Fibroblast of lung (primary cell): ENCODE measurements at regions not wholly inside any gene's neighbourhood (a gene's known extent, or its start where the extent isn't known, plus 50 kb on each side); places are given as distances from the start of the nearest gene placed in this dataset.

Source experiments
- DNase-seq, 2 donors: peaks; one replicate each; pipeline versions ENCODE4 v3.0.0 to v3.0.0-alpha.2; 2010; ENCODE audit warnings: low read depth in 2 of 2
- H2AFZ ChIP-seq: 2 replicates; pipeline ENCODE4 v1.5.1; 2012; ENCODE audit warnings: low read length, control low read depth, inconsistent platforms
- H3K27ac ChIP-seq: 2 replicates; pipeline ENCODE4 v1.5.1; 2011; ENCODE audit warnings: low read length, control low read depth; ENCODE audit not compliant: insufficient read depth
- H3K27me3 ChIP-seq: 2 replicates; pipeline ENCODE4 v1.5.1; 2011; ENCODE audit warnings: mild to moderate bottlenecking, low read length; ENCODE audit not compliant: control insufficient read depth, insufficient read depth
- H3K36me3 ChIP-seq: 2 replicates; pipeline ENCODE4 v1.5.1; 2011; ENCODE audit warnings: low read length; ENCODE audit not compliant: control insufficient read depth, insufficient read depth
- H3K4me1 ChIP-seq: 2 replicates; pipeline ENCODE4 v1.5.1; 2011; ENCODE audit warnings: low read length; ENCODE audit not compliant: control insufficient read depth, insufficient read depth; ENCODE audit errors: extremely low read depth
- H3K4me2 ChIP-seq: 2 replicates; pipeline ENCODE4 v1.5.1; 2011; ENCODE audit warnings: low read length, control low read depth; ENCODE audit not compliant: insufficient read depth; ENCODE audit errors: extremely low read depth
- H3K4me3 ChIP-seq, 4 experiments: fragments of 200-600 bp in 1 of 4; sonication (generic) in 1 of 4; replicated peaks in 1 of 4; 2 replicates each; pipeline ENCODE4 v1.5.1; 2011 to 2016; ENCODE audit warnings: low read length in 4 of 4, low read depth in 3 of 4, mild to moderate bottlenecking in 3 of 4, control low read depth in 2 of 4, inconsistent platforms in 1 of 4, mixed read lengths in 1 of 4; ENCODE audit not compliant: insufficient read depth in 1 of 4; ENCODE audit errors: control extremely low read depth in 1 of 4
- H3K79me2 ChIP-seq: 2 replicates; pipeline ENCODE4 v1.5.1; 2012; ENCODE audit warnings: mild to moderate bottlenecking, low read length, inconsistent platforms; ENCODE audit not compliant: control insufficient read depth, insufficient read depth
- H3K9ac ChIP-seq: 2 replicates; pipeline ENCODE4 v1.5.1; 2011; ENCODE audit warnings: mild to moderate bottlenecking, low read length, control low read depth; ENCODE audit not compliant: insufficient read depth
- H3K9me3 ChIP-seq: 2 replicates; pipeline ENCODE4 v1.5.1; 2012; ENCODE audit warnings: low read depth, low read length; ENCODE audit not compliant: control insufficient read depth, insufficient read depth
- H4K20me1 ChIP-seq: 2 replicates; pipeline ENCODE4 v1.5.1; 2011; ENCODE audit warnings: low read length; ENCODE audit not compliant: control insufficient read depth, insufficient read depth; ENCODE audit errors: extremely low read depth
- EZH2 ChIP-seq: IDR thresholded peaks from 2 replicates; pipeline ENCODE4 v1.5.1; 2012; ENCODE audit warnings: low read length, control low read depth, mild to moderate bottlenecking; ENCODE audit errors: missing control alignments
- TF ChIP-seq, protein P1 (sequence below), 2 donors: IDR thresholded peaks in 1 of 2; conservative IDR thresholded peaks in 1 of 2; 1 replicate in 1 of 2; 2 replicates in 1 of 2; pipeline ENCODE4 v1.5.1; 2011 to 2012; ENCODE audit warnings: low read length in 2 of 2, control low read depth in 1 of 2, inconsistent platforms in 1 of 2, low read depth in 1 of 2, mild to moderate bottlenecking in 1 of 2

DNA sequence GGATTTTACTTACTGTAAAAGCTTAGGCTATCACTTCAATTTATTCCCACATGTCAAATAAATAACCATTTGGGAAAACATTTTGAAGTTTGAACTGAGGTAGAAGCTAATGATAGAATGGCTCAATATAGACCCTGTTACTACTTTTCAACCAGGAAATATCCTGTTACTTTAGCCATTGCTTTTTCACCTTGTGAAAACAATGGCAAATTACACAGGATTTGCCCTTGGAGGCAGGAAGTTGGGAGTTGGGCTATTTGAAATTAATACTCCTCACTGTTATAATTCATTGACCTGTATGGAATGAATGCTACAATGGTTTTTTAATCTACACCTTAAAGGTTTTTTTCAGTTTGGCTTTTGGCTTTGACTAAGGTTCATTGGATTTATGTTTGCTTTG lies 98.1 kb upstream of the UBE2E2 start:
- Histone ChIP-seq H3K9me3 (no peaks in the 10 kb centered on the region), H3K4me1 (no peaks in the 10 kb centered on the region), H3K79me2 (no peaks in the 10 kb centered on the region), H3K27me3 (no peaks in the 10 kb centered on the region), H3K36me3 (no peaks in the 10 kb centered on the region), H3K4me3 (no peak overlapping the region), H3K27ac (no peak overlapping the region), H3K4me2 (no peak overlapping the region), H4K20me1 (no peaks in the 10 kb centered on the region), H3K9ac (no peak overlapping the region), H2AFZ (no peak overlapping the region)
- TF ChIP-seq, protein P1, sequence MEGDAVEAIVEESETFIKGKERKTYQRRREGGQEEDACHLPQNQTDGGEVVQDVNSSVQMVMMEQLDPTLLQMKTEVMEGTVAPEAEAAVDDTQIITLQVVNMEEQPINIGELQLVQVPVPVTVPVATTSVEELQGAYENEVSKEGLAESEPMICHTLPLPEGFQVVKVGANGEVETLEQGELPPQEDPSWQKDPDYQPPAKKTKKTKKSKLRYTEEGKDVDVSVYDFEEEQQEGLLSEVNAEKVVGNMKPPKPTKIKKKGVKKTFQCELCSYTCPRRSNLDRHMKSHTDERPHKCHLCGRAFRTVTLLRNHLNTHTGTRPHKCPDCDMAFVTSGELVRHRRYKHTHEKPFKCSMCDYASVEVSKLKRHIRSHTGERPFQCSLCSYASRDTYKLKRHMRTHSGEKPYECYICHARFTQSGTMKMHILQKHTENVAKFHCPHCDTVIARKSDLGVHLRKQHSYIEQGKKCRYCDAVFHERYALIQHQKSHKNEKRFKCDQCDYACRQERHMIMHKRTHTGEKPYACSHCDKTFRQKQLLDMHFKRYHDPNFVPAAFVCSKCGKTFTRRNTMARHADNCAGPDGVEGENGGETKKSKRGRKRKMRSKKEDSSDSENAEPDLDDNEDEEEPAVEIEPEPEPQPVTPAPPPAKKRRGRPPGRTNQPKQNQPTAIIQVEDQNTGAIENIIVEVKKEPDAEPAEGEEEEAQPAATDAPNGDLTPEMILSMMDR (conservative IDR thresholded peaks at IDR 0.05 in 1 of 2, IDR thresholded peaks at IDR 0.05 in 1 of 2; ENCODE audit: low read depth in 1 of 2, low read length in 2 of 2), result no peak
- no peak for TF ChIP-seq EZH2
- DNase-seq, result no peak

DNA sequence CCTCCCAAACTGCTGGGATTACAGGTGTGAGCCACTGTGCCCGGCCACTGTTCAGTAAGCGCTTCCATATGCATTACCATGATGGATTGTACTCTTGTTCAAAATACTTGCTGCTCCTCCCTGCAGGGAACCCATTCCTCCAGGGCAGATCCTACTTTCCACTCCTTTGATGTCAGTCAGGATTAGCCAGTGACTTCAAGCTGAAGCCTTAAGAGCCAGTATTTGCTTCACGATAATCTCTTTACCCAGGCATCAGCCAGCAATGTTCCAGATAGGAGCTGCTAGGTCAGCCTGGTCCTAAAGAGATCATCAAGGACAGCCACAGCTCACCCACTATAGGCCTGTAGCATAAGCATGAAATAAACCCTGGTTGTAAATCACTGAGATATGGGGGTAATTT lies 96.5 kb upstream of the UBE2E2 start:
- Histone ChIP-seq H3K27me3 (no peaks in the 10 kb centered on the region), H2AFZ (no peak overlapping the region), H3K9ac (no peak overlapping the region), H3K79me2 (no peaks in the 10 kb centered on the region), H3K4me1 (no peaks in the 10 kb centered on the region), H3K27ac (no peak overlapping the region), H3K4me2 (no peak overlapping the region), H3K4me3 (no peak overlapping the region), H4K20me1 (no peaks in the 10 kb centered on the region), H3K9me3 (no peaks in the 10 kb centered on the region), H3K36me3 (no peaks in the 10 kb centered on the region)
- DNase-seq, result no peak
- TF ChIP-seq, protein P1 (conservative IDR thresholded peaks at IDR 0.05 in 1 of 2, IDR thresholded peaks at IDR 0.05 in 1 of 2; ENCODE audit: low read depth in 1 of 2, low read length in 2 of 2), result no peak

DNA sequence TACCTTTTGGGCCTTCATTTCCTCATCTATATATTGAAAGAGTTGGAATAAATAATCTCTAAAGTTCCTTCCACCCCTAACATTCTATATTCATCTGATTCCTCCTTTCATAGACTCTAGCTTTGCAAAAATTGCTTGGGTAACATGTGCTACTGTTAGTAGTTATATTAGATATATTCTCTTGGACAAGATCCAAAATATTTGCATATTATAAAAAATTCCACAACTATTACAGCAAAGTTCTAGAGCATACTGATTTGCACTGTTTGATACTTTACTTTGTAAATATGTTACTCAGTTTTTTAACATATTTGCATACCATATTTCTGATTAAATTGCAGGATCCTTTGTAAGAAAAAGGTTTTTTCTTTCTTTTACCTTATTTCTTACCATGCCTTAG lies 95.9 kb upstream of the UBE2E2 start:
- no peak overlapping the region for H2AFZ ChIP-seq
- no peak for DNase-seq
- no peaks in the 10 kb centered on the region for H3K27me3 ChIP-seq

More for the DNA sequence above, 95.9 kb upstream of the UBE2E2 start:
- Histone ChIP-seq H3K9me3 (no peaks in the 10 kb centered on the region), H3K36me3 (no peaks in the 10 kb centered on the region), H3K9ac (no peak overlapping the region), H3K4me2 (no peak overlapping the region), H3K27ac (no peak overlapping the region), H3K4me3 (no peak overlapping the region), H3K79me2 (no peaks in the 10 kb centered on the region), H3K4me1 (no peaks in the 10 kb centered on the region), H4K20me1 (no peaks in the 10 kb centered on the region)
- TF ChIP-seq, protein P1 (conservative IDR thresholded peaks at IDR 0.05 in 1 of 2, IDR thresholded peaks at IDR 0.05 in 1 of 2; ENCODE audit: low read depth in 1 of 2, low read length in 2 of 2), result no peak
- no peak for TF ChIP-seq EZH2
